IMR-90 (cell line): ENCODE measurements at regions not wholly inside any gene's neighbourhood (a gene's known extent, or its start where the extent isn't known, plus 50 kb on each side); places are given as distances from the start of the nearest gene placed in this dataset.

Source experiments
- ATAC-seq: fragments of 200-7000 bp; cut with Tn5 transposase; 2 replicates; pipeline ENCODE4 v1.9.1; 2020; ENCODE audit warnings: low read depth, mild to moderate bottlenecking, moderate library complexity
- BruUV-seq: library from RNA; stranded (reverse); fragments of 400-500 nt; replicated peaks from 2 replicates; lab custom pipeline; 2021; lab: Mats Ljungman, UMichigan
- CTCF ChIA-PET: fragments of 300-600 bp; formaldehyde crosslinking; extraction: SDS; loops from one replicate; lab custom pipeline; 2021; ENCODE audit warnings: antibody characterized with exemption; lab: Yijun Ruan, JAX
- POLR2A ChIA-PET: fragments of 300-600 bp; sonication (Branson Sonifier 250); formaldehyde crosslinking; loops from one replicate; lab custom pipeline; 2022; ENCODE audit warnings: antibody characterized with exemption; ENCODE audit not compliant: unreplicated experiment; lab: Charles Lee
- DNase-seq: peaks from one replicate; pipeline ENCODE4 v3.0.0; 2013
- H2AFZ ChIP-seq: replicated peaks from 2 replicates; pipeline ENCODE3; 2013; ENCODE audit warnings: low read length, mild to moderate bottlenecking; ENCODE audit not compliant: poor library complexity
- H2AK5ac ChIP-seq: 2 replicates; pipeline ENCODE4 v1.6.1; 2013; ENCODE audit warnings: low read depth, low read length, inconsistent platforms
- H2AK9ac ChIP-seq: replicated peaks from 2 replicates; pipeline ENCODE3; 2013; ENCODE audit warnings: mild to moderate bottlenecking, low read depth, low read length, moderate library complexity; ENCODE audit not compliant: poor library complexity
- H2BK120ac ChIP-seq: 2 replicates; pipeline ENCODE4 v1.6.1; 2013; ENCODE audit warnings: low read depth, low read length, inconsistent platforms
- H2BK15ac ChIP-seq: 3 replicates; pipeline ENCODE4 v1.6.1; 2013; ENCODE audit warnings: low read depth, low read length, inconsistent platforms
- H2BK20ac ChIP-seq: 2 replicates; pipeline ENCODE4 v1.6.1; 2013; ENCODE audit warnings: low read depth, mild to moderate bottlenecking, inconsistent platforms, low read length, moderate library complexity
- H2BK5ac ChIP-seq: 2 replicates; pipeline ENCODE4 v1.6.1; 2013; ENCODE audit warnings: mild to moderate bottlenecking, low read depth, low read length, inconsistent platforms; ENCODE audit not compliant: poor library complexity, severe bottlenecking
- H3K14ac ChIP-seq: replicated peaks from 2 replicates; pipeline ENCODE4 v1.6.1; 2013; ENCODE audit warnings: low read depth, low read length, inconsistent platforms
- H3K18ac ChIP-seq: 2 replicates; pipeline ENCODE4 v1.6.1; 2013; ENCODE audit warnings: low read depth, low read length, control low read depth
- H3K23ac ChIP-seq: 2 replicates; pipeline ENCODE4 v1.6.1; 2013; ENCODE audit warnings: low read depth, low read length, inconsistent platforms
- H3K27ac ChIP-seq: 2 replicates; pipeline ENCODE4 v1.5.1; 2013; ENCODE audit warnings: mild to moderate bottlenecking, control low read depth, low read length; ENCODE audit not compliant: insufficient read depth
- H3K27me3 ChIP-seq: 2 replicates; pipeline ENCODE4 v1.6.1; 2013; ENCODE audit warnings: low read length; ENCODE audit not compliant: control insufficient read depth, insufficient read depth
- H3K36me3 ChIP-seq: 2 replicates; pipeline ENCODE4 v1.6.1; 2013; ENCODE audit warnings: low read length, mixed read lengths; ENCODE audit not compliant: control insufficient read depth, insufficient read depth
- H3K4ac ChIP-seq: 2 replicates; pipeline ENCODE4 v1.6.1; 2013; ENCODE audit warnings: low read depth, low read length, inconsistent platforms
- H3K4me1 ChIP-seq: 2 replicates; pipeline ENCODE4 v1.6.1; 2013; ENCODE audit warnings: low read length, mixed read lengths; ENCODE audit not compliant: control insufficient read depth, insufficient read depth
- H3K4me2 ChIP-seq: 2 replicates; pipeline ENCODE4 v1.6.1; 2013; ENCODE audit warnings: low read depth, mild to moderate bottlenecking, control low read depth, low read length, moderate library complexity
- H3K4me3 ChIP-seq: 2 replicates; pipeline ENCODE4 v1.5.1; 2013; ENCODE audit warnings: low read depth, mild to moderate bottlenecking, control low read depth, low read length, moderate library complexity; ENCODE audit not compliant: insufficient read depth
- H3K56ac ChIP-seq: 2 replicates; pipeline ENCODE4 v1.6.1; 2013; ENCODE audit warnings: low read length, inconsistent platforms; ENCODE audit not compliant: insufficient read depth; ENCODE audit errors: extremely low read depth
- H3K79me1 ChIP-seq, 2 experiments: 2 replicates each; pipeline ENCODE4 v1.6.1; 2013; ENCODE audit warnings: low read length in 2 of 2, inconsistent platforms in 1 of 2, low read depth in 1 of 2
- H3K9ac ChIP-seq: 2 replicates; pipeline ENCODE4 v1.6.1; 2013; ENCODE audit warnings: low read depth, low read length, control low read depth
- H3K9me1 ChIP-seq: 2 replicates; pipeline ENCODE4 v1.6.1; 2013; ENCODE audit warnings: low read length, inconsistent platforms; ENCODE audit not compliant: insufficient read depth
- H3K9me3 ChIP-seq: 2 replicates; pipeline ENCODE4 v1.6.1; 2013; ENCODE audit warnings: low read length; ENCODE audit not compliant: control insufficient read depth, insufficient read depth
- H4K20me1 ChIP-seq: 2 replicates; pipeline ENCODE4 v1.6.1; 2013; ENCODE audit warnings: low read length, inconsistent platforms; ENCODE audit not compliant: insufficient read depth
- H4K5ac ChIP-seq: 2 replicates; pipeline ENCODE4 v1.6.1; 2013; ENCODE audit warnings: mild to moderate bottlenecking, low read depth, low read length, control low read depth
- H4K8ac ChIP-seq, 2 experiments: 2 replicates each; pipeline ENCODE4 v1.6.1; 2013; ENCODE audit warnings: low read depth in 2 of 2, low read length in 2 of 2, control low read depth in 1 of 2, inconsistent platforms in 1 of 2
- H4K91ac ChIP-seq: 2 replicates; pipeline ENCODE4 v1.6.1; 2013; ENCODE audit warnings: low read depth, low read length, inconsistent platforms; ENCODE audit not compliant: insufficient read depth
- CEBPB ChIP-seq: IDR thresholded peaks from 2 replicates; pipeline ENCODE4 v1.6.1; 2012; ENCODE audit warnings: low read depth, low read length, improper control_type of control experiment
- CHD1 ChIP-seq: IDR thresholded peaks from 2 replicates; pipeline ENCODE4 v1.6.1; 2012; ENCODE audit warnings: low read depth, low read length, improper control_type of control experiment
- FOS ChIP-seq: fragments of 150-350 bp; IDR thresholded peaks from 2 replicates; pipeline ENCODE4 v1.6.1; 2016; ENCODE audit warnings: low read depth, low read length
- MXI1 ChIP-seq: IDR thresholded peaks from 2 replicates; pipeline ENCODE4 v1.6.1; 2012; ENCODE audit warnings: low read depth, mild to moderate bottlenecking, low read length, moderate library complexity, borderline replicate concordance
- POLR2A ChIP-seq: IDR thresholded peaks from 2 replicates; pipeline ENCODE4 v1.6.1; 2012; ENCODE audit warnings: mild to moderate bottlenecking, low read depth, low read length
- SMC3 ChIP-seq: fragments of 150-350 bp; IDR thresholded peaks from 2 replicates; pipeline ENCODE4 v1.6.1; 2016; ENCODE audit warnings: low read depth, mild to moderate bottlenecking, antibody characterized with exemption, low read length, moderate library complexity
- USF2 ChIP-seq: fragments of 150-350 bp; IDR thresholded peaks from 2 replicates; pipeline ENCODE4 v1.6.1; 2017; ENCODE audit warnings: mild to moderate bottlenecking, antibody characterized with exemption, low read length, low read depth
- dilution Hi-C: fragments of 300-500 bp; cut with HindIII; formaldehyde crosslinking; loops from one replicate; pipeline ENCODE4 v1.14.3; 2018; ENCODE audit warnings: low sequenced_read_pairs; ENCODE audit not compliant: unreplicated experiment
- in situ Hi-C: fragments of 300-500 bp; cut with MboI; formaldehyde crosslinking; loops from 3 replicates; pipeline ENCODE4 v1.14.3; 2019; ENCODE audit warnings: low sequenced_read_pairs, inconsistent platforms, mixed read lengths
- intact Hi-C: fragments of 100-400 bp; cut with micrococcal nuclease; formaldehyde crosslinking; loops from 2 replicates; pipeline ENCODE4 v1.10.0; 2022

- Histone ChIP-seq H3K36me3 (no peaks in the 10 kb centered on the region), H4K8ac (no peak overlapping the region), H3K4ac (no peak overlapping the region), H3K9me1 (no peaks in the 10 kb centered on the region), H2BK5ac (no peak overlapping the region), H2AFZ (no peak overlapping the region), H3K4me3 (no peak overlapping the region), H3K27ac (no peak overlapping the region), H3K14ac (no peak overlapping the region), H3K18ac (no peak overlapping the region), H3K23ac (no peak overlapping the region), H2BK120ac (no peak overlapping the region), H2BK20ac (no peak overlapping the region), H3K56ac (no peak overlapping the region), H3K9ac (no peak overlapping the region), H3K79me1 (no peaks in the 10 kb centered on the region), H2BK15ac (no peak overlapping the region), H3K4me1 (no peaks in the 10 kb centered on the region), H4K91ac (no peak overlapping the region), H3K27me3 (peaks cover 2% of the 10 kb centered on the region; the same call in 1 of the 2 replicates), H2AK5ac (no peak overlapping the region), H4K5ac (no peak overlapping the region), H2AK9ac (no peak overlapping the region), H4K20me1 (no peaks in the 10 kb centered on the region), H3K4me2 (no peak overlapping the region), H3K9me3 (no peaks in the 10 kb centered on the region)
- DNase-seq (no peak), ATAC-seq (no peak)
- intact Hi-C loops (no loop called here), in situ Hi-C loops (loop anchor here (25.0 kb wide), 1 partner anchor 424 kb away; no protein-coding TSS in a partner anchor), dilution Hi-C loops (no loop called here)
- no peak for TF ChIP-seq FOS
- TF ChIP-seq MXI1: no peak
- no peak for TF ChIP-seq USF2
- no peak for TF ChIP-seq CHD1
- no peak for TF ChIP-seq SMC3
- no peak for TF ChIP-seq POLR2A
- TF ChIP-seq CEBPB: no peak
- CTCF ChIA-PET: interaction anchor here (1.4 kb wide), 1 partner anchor 10 kb away, joined by 4 read pairs; no protein-coding TSS in a partner anchor
- POLR2A ChIA-PET: no interaction called here
- no TSS peak for BruUV-seq
Measured at GRCh38 chr5:82785882-82786509, 291.2 kb downstream of the TMEM167A start.
